ENCODE measurements at regions not wholly inside any gene's neighbourhood (a gene's known extent, or its start where the extent isn't known, plus 50 kb on each side); places are given as distances from the start of the nearest gene placed in this dataset.

DNA sequence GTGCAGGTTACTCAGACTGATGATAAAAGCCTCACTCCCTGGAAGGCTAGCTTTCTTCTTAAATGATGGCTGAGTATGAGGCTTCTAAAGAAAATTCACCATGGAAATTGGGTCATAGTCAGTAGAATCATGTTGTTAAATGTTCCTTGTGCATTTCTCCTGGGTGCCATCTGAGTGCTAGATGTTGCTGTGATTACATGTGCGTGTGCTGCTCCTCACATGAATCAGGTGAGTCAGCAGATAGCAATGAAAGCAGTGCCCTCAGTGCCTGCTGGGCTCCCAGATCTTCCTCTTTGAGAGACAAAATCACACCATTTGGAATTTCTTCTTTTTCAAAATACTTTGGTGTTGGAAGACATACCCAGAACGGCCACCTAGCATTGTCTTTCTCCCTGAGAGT is 331.7 kb downstream of the XPNPEP1 start:
- TF ChIP-seq EZH2 (IDR thresholded peaks at IDR 0.05; ENCODE audit: borderline replicate concordance, low read length) = no peak
- TF ChIP-seq, protein P1, sequence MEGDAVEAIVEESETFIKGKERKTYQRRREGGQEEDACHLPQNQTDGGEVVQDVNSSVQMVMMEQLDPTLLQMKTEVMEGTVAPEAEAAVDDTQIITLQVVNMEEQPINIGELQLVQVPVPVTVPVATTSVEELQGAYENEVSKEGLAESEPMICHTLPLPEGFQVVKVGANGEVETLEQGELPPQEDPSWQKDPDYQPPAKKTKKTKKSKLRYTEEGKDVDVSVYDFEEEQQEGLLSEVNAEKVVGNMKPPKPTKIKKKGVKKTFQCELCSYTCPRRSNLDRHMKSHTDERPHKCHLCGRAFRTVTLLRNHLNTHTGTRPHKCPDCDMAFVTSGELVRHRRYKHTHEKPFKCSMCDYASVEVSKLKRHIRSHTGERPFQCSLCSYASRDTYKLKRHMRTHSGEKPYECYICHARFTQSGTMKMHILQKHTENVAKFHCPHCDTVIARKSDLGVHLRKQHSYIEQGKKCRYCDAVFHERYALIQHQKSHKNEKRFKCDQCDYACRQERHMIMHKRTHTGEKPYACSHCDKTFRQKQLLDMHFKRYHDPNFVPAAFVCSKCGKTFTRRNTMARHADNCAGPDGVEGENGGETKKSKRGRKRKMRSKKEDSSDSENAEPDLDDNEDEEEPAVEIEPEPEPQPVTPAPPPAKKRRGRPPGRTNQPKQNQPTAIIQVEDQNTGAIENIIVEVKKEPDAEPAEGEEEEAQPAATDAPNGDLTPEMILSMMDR (conservative IDR thresholded peaks at IDR 0.05 in 1 of 2, IDR thresholded peaks at IDR 0.05 in 1 of 2; ENCODE audit: extremely low read depth in 1 of 2, insufficient read depth in 1 of 2, low read depth in 1 of 2, low read length in 2 of 2) = no peak
